ENCODE measurements at regions not wholly inside any gene's neighbourhood (a gene's known extent, or its start where the extent isn't known, plus 50 kb on each side); places are given as distances from the start of the nearest gene placed in this dataset.

GRCh38 chr7:131007439-131008330, 273.7 kb upstream of the KLF14 start:
- H3K9ac ChIP-seq (ENCODE audit: insufficient read depth in 1 of 2, low read length in 2 of 2): no peak overlapping the region
- no peaks in the 10 kb centered on the region for H3K27me3 ChIP-seq (ENCODE audit: control insufficient read depth in 3 of 3, insufficient read depth in 3 of 3, low read length in 2 of 3)
- peak overlapping the region; percentile 42 to 87 for H3K27ac ChIP-seq (ENCODE audit: low read depth in 1 of 2, low read length in 1 of 2)
- DNase-seq: peak; percentile 59 to 82 (median 82)
- TF ChIP-seq CTCF (IDR thresholded peaks at IDR 0.05; ENCODE audit: control extremely low read depth, extremely low read depth): peak; percentile 37
- no peak overlapping the region for H3K4me3 ChIP-seq
- ATAC-seq (ENCODE audit: insufficient read depth, low FRiP score): no peak
- H3K36me3 ChIP-seq (ENCODE audit: control insufficient read depth in 4 of 4, insufficient read depth in 4 of 4, low read length in 4 of 4): no peaks in the 10 kb centered on the region
- no peaks in the 10 kb centered on the region for H3K9me3 ChIP-seq (ENCODE audit: control insufficient read depth in 4 of 4, insufficient read depth in 3 of 4, low read length in 3 of 4)
- 45 to 49% methylated on average over 19 of the region's 19 CpGs for WGBS, 2 donors
- peaks cover 0 to 16% (median 11%) of the 10 kb centered on the region in 5 donors for H3K4me1 ChIP-seq (ENCODE audit: control insufficient read depth in 5 of 5, insufficient read depth in 5 of 5, low read length in 5 of 5)

DNA sequence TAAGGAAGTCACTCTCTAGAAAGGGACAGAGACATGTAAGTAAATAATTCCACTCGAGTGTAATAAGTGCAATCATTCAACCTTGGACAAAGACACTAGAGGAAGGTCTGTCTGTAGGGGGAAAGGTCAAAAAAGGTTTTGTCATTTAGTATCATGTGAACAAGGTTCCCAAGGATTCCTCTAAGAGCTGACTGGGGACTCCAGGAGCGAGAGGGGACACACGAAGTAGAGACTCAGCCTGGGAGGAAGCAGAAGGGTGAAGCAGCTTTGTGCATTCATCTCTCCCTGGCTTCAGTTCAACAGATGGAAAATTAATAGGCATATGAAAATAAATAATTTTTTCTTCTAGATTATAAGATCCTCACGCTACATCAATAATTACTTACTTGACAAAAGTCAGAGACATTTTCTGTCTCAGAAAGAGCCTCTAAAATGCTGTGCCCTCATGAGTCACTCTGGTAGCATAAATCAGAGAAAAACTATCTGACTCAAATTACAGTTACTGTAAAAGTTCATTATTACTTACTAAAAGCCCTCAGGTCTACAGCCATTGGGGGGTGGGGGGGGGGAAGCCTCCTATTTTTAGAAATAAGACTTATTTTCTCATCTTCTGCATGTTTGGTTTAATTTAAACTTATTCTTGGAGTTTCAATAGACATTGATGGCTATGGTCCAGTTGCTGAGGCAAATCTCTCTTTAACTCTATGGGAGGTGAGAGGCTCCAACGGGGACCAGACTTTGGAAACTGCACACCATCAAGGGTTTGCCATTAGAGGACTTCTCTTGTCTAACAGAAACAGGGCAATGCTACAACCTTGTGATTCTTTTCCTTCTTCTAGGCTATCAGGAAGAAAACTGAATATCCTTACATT, 275.1 kb upstream of the KLF14 start:
- WGBS, 2 donors: 54% methylated on average over 5 of the region's 5 CpGs
- no peak overlapping the region for H3K9ac ChIP-seq (ENCODE audit: insufficient read depth in 1 of 2, low read length in 2 of 2)
- H3K4me3 ChIP-seq: no peak overlapping the region
- H3K4me1 ChIP-seq (ENCODE audit: control insufficient read depth in 5 of 5, insufficient read depth in 5 of 5, low read length in 5 of 5): peaks cover 0 to 20% (median 19%) of the 10 kb centered on the region in 5 donors
- H3K36me3 ChIP-seq (ENCODE audit: control insufficient read depth in 4 of 4, insufficient read depth in 4 of 4, low read length in 4 of 4): no peaks in the 10 kb centered on the region
- H3K9me3 ChIP-seq (ENCODE audit: control insufficient read depth in 4 of 4, insufficient read depth in 3 of 4, low read length in 3 of 4): no peaks in the 10 kb centered on the region
- H3K27me3 ChIP-seq (ENCODE audit: control insufficient read depth in 3 of 3, insufficient read depth in 3 of 3, low read length in 2 of 3): no peaks in the 10 kb centered on the region
- no peak for TF ChIP-seq CTCF (IDR thresholded peaks at IDR 0.05; ENCODE audit: control extremely low read depth, extremely low read depth)
- DNase-seq: no peak
- peak overlapping the region; percentile 10 to 68 for H3K27ac ChIP-seq (ENCODE audit: low read depth in 1 of 2, low read length in 1 of 2)
- no peak for ATAC-seq (ENCODE audit: insufficient read depth, low FRiP score)

GRCh38 chr7:131010029-131010716, 276.2 kb upstream of the KLF14 start:
- 73% methylated on average over 12 of the region's 12 CpGs for WGBS, 2 donors
- Histone ChIP-seq H3K4me3 (no peak overlapping the region), H3K9me3 (ENCODE audit: control insufficient read depth in 4 of 4, insufficient read depth in 3 of 4, low read length in 3 of 4) (no peaks in the 10 kb centered on the region), H3K27me3 (ENCODE audit: control insufficient read depth in 3 of 3, insufficient read depth in 3 of 3, low read length in 2 of 3) (no peaks in the 10 kb centered on the region), H3K27ac (ENCODE audit: low read depth in 1 of 2, low read length in 1 of 2) (peak overlapping the region in 1 of 2 donors; percentile 40), H3K9ac (ENCODE audit: insufficient read depth in 1 of 2, low read length in 2 of 2) (no peak overlapping the region), H3K4me1 (ENCODE audit: control insufficient read depth in 5 of 5, insufficient read depth in 5 of 5, low read length in 5 of 5) (peaks cover 0 to 27% (median 19%) of the 10 kb centered on the region in 5 donors), H3K36me3 (ENCODE audit: control insufficient read depth in 4 of 4, insufficient read depth in 4 of 4, low read length in 4 of 4) (no peaks in the 10 kb centered on the region)
- TF ChIP-seq CTCF (IDR thresholded peaks at IDR 0.05; ENCODE audit: control extremely low read depth, extremely low read depth): no peak
- no peak for DNase-seq
- ATAC-seq (ENCODE audit: insufficient read depth, low FRiP score): no peak
